Neural cell (in vitro differentiated cells): ENCODE measurements at regions not wholly inside any gene's neighbourhood (a gene's known extent, or its start where the extent isn't known, plus 50 kb on each side); places are given as distances from the start of the nearest gene placed in this dataset.

Experiments
- H2AFZ ChIP-seq: fragments of 200-600, 300-800 bp; sonication (generic), shearing (Covaris generic); 2 replicates; pipeline ENCODE4 v1.6.0; 2014; ENCODE audit warnings: low read depth, mild to moderate bottlenecking, antibody characterized with exemption, low read length, moderate library complexity
- H3F3A ChIP-seq: fragments of 200-600 bp; shearing (Covaris generic); 2 replicates; pipeline ENCODE4 v1.6.1; 2016; ENCODE audit warnings: mild to moderate bottlenecking, moderate library complexity, mixed read lengths, antibody characterized with exemption, low read length; ENCODE audit not compliant: insufficient read depth, poor library complexity, severe bottlenecking
- H3K27ac ChIP-seq: fragments of 200-600, 300-800 bp; sonication (generic), shearing (Covaris generic); 2 replicates; pipeline ENCODE4 v1.5.1; 2014; ENCODE audit warnings: mild to moderate bottlenecking, low read length, moderate library complexity
- H3K27me3 ChIP-seq: fragments of 300-800, 200-600 bp; sonication (generic), shearing (Covaris generic); 2 replicates; pipeline ENCODE4 v1.6.0; 2014; ENCODE audit warnings: mild to moderate bottlenecking, low read depth, low read length, moderate library complexity; ENCODE audit not compliant: insufficient read depth
- H3K36me3 ChIP-seq: fragments of 300-800, 200-600 bp; sonication (generic), shearing (Covaris generic); 2 replicates; pipeline ENCODE4 v1.5.1; 2014; ENCODE audit warnings: mild to moderate bottlenecking, antibody characterized with exemption, low read length, moderate library complexity; ENCODE audit not compliant: insufficient read depth
- H3K4me2 ChIP-seq: fragments of 300-800, 200-600 bp; sonication (generic), shearing (Covaris generic); 2 replicates; pipeline ENCODE4 v1.6.0; 2014; ENCODE audit warnings: mild to moderate bottlenecking, low read length
- H3K4me3 ChIP-seq: fragments of 300-800, 200-600 bp; sonication (generic), shearing (Covaris generic); 2 replicates; pipeline ENCODE4 v1.5.1; 2014; ENCODE audit warnings: mild to moderate bottlenecking, low read length, moderate library complexity
- H3K79me2 ChIP-seq: fragments of 200-600 bp; shearing (Covaris generic); replicated peaks from 2 replicates; pipeline ENCODE4 v1.6.0; 2014; ENCODE audit warnings: mild to moderate bottlenecking, low read length, moderate library complexity; ENCODE audit not compliant: insufficient read depth
- H3K9ac ChIP-seq: fragments of 300-800, 200-600 bp; sonication (generic), shearing (Covaris generic); 2 replicates; pipeline ENCODE4 v1.6.1; 2016; ENCODE audit warnings: mild to moderate bottlenecking, low read length, mixed read lengths
- H3K9me2 ChIP-seq: fragments of 200-600 bp; shearing (Covaris generic); 2 replicates; pipeline ENCODE4 v1.6.1; 2016; ENCODE audit warnings: mild to moderate bottlenecking, low read length, mixed read lengths; ENCODE audit not compliant: insufficient read depth
- H3K9me3 ChIP-seq: fragments of 200-600, 300-800 bp; sonication (generic), shearing (Covaris generic); 2 replicates; pipeline ENCODE4 v1.6.1; 2016; ENCODE audit warnings: mild to moderate bottlenecking, mixed run types, low read length, moderate library complexity, mixed read lengths
- H4K20me1 ChIP-seq: fragments of 200-600 bp; shearing (Covaris generic); 2 replicates; pipeline ENCODE4 v1.6.1; 2016; ENCODE audit warnings: mild to moderate bottlenecking, mixed run types; ENCODE audit not compliant: insufficient read depth
- CTCF ChIP-seq: fragments of 450-650 bp; IDR thresholded peaks from 2 replicates; pipeline ENCODE4 v1.5.1; 2014; ENCODE audit warnings: antibody characterized with exemption, mild to moderate bottlenecking, moderate library complexity; ENCODE audit not compliant: poor library complexity, severe bottlenecking
- EP300 ChIP-seq: fragments of 450-650 bp; conservative IDR thresholded peaks from 2 replicates; pipeline ENCODE4 v1.6.1; 2014; ENCODE audit warnings: antibody characterized with exemption, mild to moderate bottlenecking, moderate library complexity; ENCODE audit not compliant: poor library complexity, severe bottlenecking
- EZH2 ChIP-seq: fragments of 200-600, 300-800 bp; shearing (Covaris generic), sonication (generic); IDR thresholded peaks from 2 replicates; pipeline ENCODE4 v1.6.1; 2014; ENCODE audit warnings: antibody characterized with exemption, low read length, borderline replicate concordance, mild to moderate bottlenecking; ENCODE audit not compliant: insufficient read depth, poor library complexity, severe bottlenecking
- MXI1 ChIP-seq: fragments of 450-650 bp; conservative IDR thresholded peaks from 2 replicates; pipeline ENCODE4 v1.6.1; 2014; ENCODE audit warnings: antibody characterized with exemption, mild to moderate bottlenecking; ENCODE audit not compliant: poor library complexity, severe bottlenecking
- POLR2AphosphoS5 ChIP-seq: IDR thresholded peaks from 2 replicates; pipeline ENCODE4 v1.6.1; 2012
- RAD21 ChIP-seq: fragments of 450-650 bp; conservative IDR thresholded peaks from 2 replicates; pipeline ENCODE4 v1.6.1; 2014; ENCODE audit warnings: antibody characterized with exemption, mild to moderate bottlenecking, moderate library complexity
- REST ChIP-seq: IDR thresholded peaks from 2 replicates; pipeline ENCODE4 v1.6.1; 2012; ENCODE audit warnings: borderline replicate concordance
- SMC3 ChIP-seq: fragments of 450-650 bp; conservative IDR thresholded peaks from 2 replicates; pipeline ENCODE4 v1.6.1; 2014; ENCODE audit warnings: antibody characterized with exemption, mild to moderate bottlenecking, moderate library complexity; ENCODE audit not compliant: poor library complexity
- TAF1 ChIP-seq: IDR thresholded peaks from 2 replicates; pipeline ENCODE4 v1.6.1; 2012; ENCODE audit warnings: low read depth

DNA sequence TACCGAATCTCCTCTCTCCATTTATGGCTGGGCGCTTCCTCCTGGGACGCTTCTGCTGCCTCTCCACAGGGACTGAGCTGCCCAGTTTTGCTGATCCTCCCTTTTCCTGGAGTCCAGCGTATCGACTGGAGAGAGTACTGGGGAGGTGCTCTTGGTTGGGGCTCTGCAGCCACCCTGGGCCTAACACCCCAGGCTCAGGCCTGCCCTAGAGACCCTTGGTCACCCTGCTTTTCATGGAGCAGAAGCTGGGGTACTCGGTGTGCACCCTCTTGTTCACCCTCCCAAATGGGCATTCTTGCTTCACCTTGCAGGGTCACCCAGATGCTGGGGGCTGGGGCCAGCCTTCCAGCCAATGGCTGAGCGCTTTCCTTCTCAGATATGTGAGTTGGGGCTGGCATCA is 88.8 kb upstream of the RET start:
- H4K20me1 ChIP-seq, result no peaks in the 10 kb centered on the region
- no peak overlapping the region for H2AFZ ChIP-seq
- no peak overlapping the region for H3K4me2 ChIP-seq
- no peak for TF ChIP-seq CTCF
- no peak for TF ChIP-seq EZH2
- no peak for TF ChIP-seq POLR2AphosphoS5
- no peak for TF ChIP-seq SMC3
- TF ChIP-seq EP300, result no peak
- TF ChIP-seq RAD21, result no peak
- no peak for TF ChIP-seq TAF1
- no peak for TF ChIP-seq REST
- TF ChIP-seq MXI1, result no peak
- no peaks in the 10 kb centered on the region for H3K36me3 ChIP-seq
- no peaks in the 10 kb centered on the region for H3F3A ChIP-seq
- no peaks in the 10 kb centered on the region for H3K9me3 ChIP-seq
- no peaks in the 10 kb centered on the region for H3K27me3 ChIP-seq
- no peak overlapping the region for H3K27ac ChIP-seq
- no peaks in the 10 kb centered on the region for H3K9me2 ChIP-seq
- no peaks in the 10 kb centered on the region for H3K79me2 ChIP-seq
- H3K4me3 ChIP-seq, result no peak overlapping the region
- no peak overlapping the region for H3K9ac ChIP-seq

DNA sequence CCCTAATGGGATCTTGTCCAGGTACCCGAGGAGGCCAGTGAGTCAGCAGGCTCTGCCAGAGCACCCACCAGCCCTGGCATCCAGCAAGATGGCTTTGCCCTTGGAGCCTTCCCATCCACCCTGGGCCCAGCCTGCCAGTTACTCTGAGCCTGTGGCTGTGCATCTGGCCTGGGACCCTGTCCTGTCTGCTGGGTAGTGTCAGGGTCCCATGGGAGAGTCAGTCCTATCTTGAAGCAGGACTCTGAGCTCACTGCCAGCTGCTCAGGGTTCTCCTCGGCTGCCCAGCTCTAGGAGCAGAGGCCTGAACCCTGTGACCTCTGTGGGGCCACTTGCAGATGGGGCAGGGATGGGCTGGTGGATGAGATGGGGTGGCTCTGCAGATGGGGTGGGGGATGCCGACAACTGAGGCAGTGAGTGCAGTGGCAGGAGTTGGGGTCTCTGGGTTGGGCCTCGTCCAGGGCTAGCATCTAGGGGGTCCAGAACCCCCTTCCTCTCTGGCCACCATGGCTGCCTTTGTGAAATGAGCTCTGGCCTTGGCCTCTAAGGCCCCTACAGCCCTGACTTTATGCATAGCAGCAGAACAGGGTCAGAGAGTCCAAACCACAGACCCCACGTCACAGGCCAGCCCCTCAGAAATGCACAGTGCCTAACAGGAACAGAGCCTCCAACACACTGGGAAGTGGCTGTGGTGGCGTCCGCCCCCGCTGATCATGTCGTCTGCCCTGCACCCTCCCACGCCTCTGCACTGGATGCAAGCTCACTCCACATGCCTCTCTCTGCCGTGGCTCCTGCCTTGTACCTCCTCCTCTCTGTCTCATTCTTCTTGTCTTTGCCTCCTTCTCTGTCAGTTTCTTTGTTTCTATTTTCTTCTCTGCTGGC is 88.1 kb upstream of the RET start:
- H3K9ac ChIP-seq, result no peak overlapping the region
- H2AFZ ChIP-seq, result no peak overlapping the region
- no peak overlapping the region for H3K4me2 ChIP-seq
- no peak overlapping the region for H3K4me3 ChIP-seq
- H3K79me2 ChIP-seq, result no peaks in the 10 kb centered on the region
- no peaks in the 10 kb centered on the region for H3K9me3 ChIP-seq
- no peaks in the 10 kb centered on the region for H3K9me2 ChIP-seq
- H3K27ac ChIP-seq, result no peak overlapping the region
- TF ChIP-seq TAF1, result no peak
- TF ChIP-seq SMC3, result no peak
- no peaks in the 10 kb centered on the region for H3F3A ChIP-seq
- H3K27me3 ChIP-seq, result no peaks in the 10 kb centered on the region
- H4K20me1 ChIP-seq, result no peaks in the 10 kb centered on the region
- H3K36me3 ChIP-seq, result no peaks in the 10 kb centered on the region
